H1 (cell line): ENCODE measurements at regions not wholly inside any gene's neighbourhood (a gene's known extent, or its start where the extent isn't known, plus 50 kb on each side); places are given as distances from the start of the nearest gene placed in this dataset.

Experiments used
- CTCF ChIA-PET: fragments of 300-600 bp; sonication (Branson Sonifier 250); formaldehyde crosslinking; loops from one replicate; lab custom pipeline; 2021; ENCODE audit not compliant: partially characterized antibody; lab: Charles Lee
- POLR2A ChIA-PET: fragments of 300-600 bp; sonication (Branson Sonifier 250); formaldehyde crosslinking; loops from one replicate; lab custom pipeline; 2021; ENCODE audit warnings: inconsistent platforms; ENCODE audit not compliant: partially characterized antibody; lab: Charles Lee
- DNase-seq, 2 experiments: peaks; one replicate each; pipeline versions ENCODE4 v3.0.0 to v3.0.0-alpha.2; 2010 to 2022; ENCODE audit warnings: low spot score in 2 of 2, low read depth in 1 of 2, mixed read lengths in 1 of 2
- FAIRE-seq: peaks from 2 replicates; lab custom pipeline; 2011; peaks lifted over from hg19 to GRCh38; lab: Jason Lieb, UNC
- H2AFZ ChIP-seq: 2 replicates; pipeline ENCODE4 v1.8.1; 2012; ENCODE audit warnings: low read length, inconsistent platforms
- H2AK5ac ChIP-seq: 2 replicates; pipeline ENCODE4 v1.6.1; 2013; ENCODE audit warnings: low read depth, low read length
- H2BK120ac ChIP-seq: replicated peaks from 2 replicates; pipeline ENCODE3; 2013; ENCODE audit warnings: low read depth, low read length, inconsistent platforms
- H2BK12ac ChIP-seq: 2 replicates; pipeline ENCODE4 v1.6.1; 2013; ENCODE audit warnings: low read depth, low read length
- H2BK15ac ChIP-seq: 2 replicates; pipeline ENCODE4 v1.6.1; 2013; ENCODE audit warnings: low read length
- H2BK20ac ChIP-seq: 2 replicates; pipeline ENCODE4 v1.6.1; 2013; ENCODE audit warnings: low read length
- H2BK5ac ChIP-seq: 2 replicates; pipeline ENCODE4 v1.6.1; 2013; ENCODE audit warnings: low read depth, low read length
- H3K14ac ChIP-seq: 2 replicates; pipeline ENCODE4 v1.6.1; 2013; ENCODE audit warnings: inconsistent platforms; ENCODE audit not compliant: insufficient read length
- H3K18ac ChIP-seq: 2 replicates; pipeline ENCODE4 v1.6.1; 2013; ENCODE audit warnings: low read length; ENCODE audit errors: extremely low read depth
- H3K23ac ChIP-seq: 2 replicates; pipeline ENCODE4 v1.6.1; 2013; ENCODE audit warnings: inconsistent platforms; ENCODE audit not compliant: insufficient read length
- H3K23me2 ChIP-seq: 2 replicates; pipeline ENCODE4 v1.6.1; 2013; ENCODE audit warnings: low read depth, low read length
- H3K27ac ChIP-seq: 2 replicates; pipeline ENCODE4 v1.6.1; 2011; ENCODE audit warnings: low read depth, low read length, inconsistent platforms
- H3K27me3 ChIP-seq, 4 experiments: replicated peaks in 1 of 4; 1 replicate in 1 of 4; 2 replicates in 3 of 4; pipeline versions ENCODE4 v1.6.1 to v1.8.1; 2011 to 2013; ENCODE audit warnings: low read length in 3 of 4, mild to moderate bottlenecking in 3 of 4, inconsistent platforms in 2 of 4, mixed read lengths in 2 of 4, moderate library complexity in 1 of 4; ENCODE audit not compliant: control insufficient read depth in 3 of 4, insufficient read depth in 3 of 4; ENCODE audit errors: extremely low read depth in 1 of 4
- H3K36me3 ChIP-seq, 4 experiments: 2 replicates each; pipeline versions ENCODE4 v1.6.1 to v1.8.1; 2011 to 2013; ENCODE audit warnings: mild to moderate bottlenecking in 4 of 4, low read length in 3 of 4, moderate library complexity in 2 of 4, control low read depth in 1 of 4, inconsistent platforms in 1 of 4; ENCODE audit not compliant: insufficient read depth in 4 of 4, control insufficient read depth in 2 of 4
- H3K4ac ChIP-seq: replicated peaks from 2 replicates; pipeline ENCODE3; 2013; ENCODE audit warnings: low read length, low read depth, mixed read lengths, inconsistent platforms; ENCODE audit not compliant: insufficient read length
- H3K4me1 ChIP-seq, 4 experiments: replicated peaks in 1 of 4; 1 replicate in 1 of 4; 2 replicates in 3 of 4; pipeline versions ENCODE4 v1.6.1 to v1.8.1; 2011 to 2013; ENCODE audit warnings: low read length in 3 of 4, inconsistent platforms in 2 of 4, mixed read lengths in 1 of 4; ENCODE audit not compliant: insufficient read depth in 4 of 4, control insufficient read depth in 3 of 4
- H3K4me2 ChIP-seq, 2 experiments: 2 replicates each; pipeline versions ENCODE4 v1.6.1 to v1.8.1; 2011 to 2013; ENCODE audit warnings: low read depth in 2 of 2, low read length in 2 of 2, control low read depth in 1 of 2, inconsistent platforms in 1 of 2, mild to moderate bottlenecking in 1 of 2; ENCODE audit not compliant: insufficient read depth in 1 of 2
- H3K4me3 ChIP-seq, 4 experiments: fragments of 200-600, 300-600 bp in 1 of 4; sonication (generic), shearing (Covaris generic), sonication (Bioruptor Twin) in 1 of 4; 2 replicates each; pipeline versions ENCODE4 v1.5.1 to v1.8.1; 2011 to 2016; ENCODE audit warnings: low read length in 4 of 4, low read depth in 3 of 4, control low read depth in 2 of 4, inconsistent platforms in 2 of 4, mild to moderate bottlenecking in 2 of 4, mixed read lengths in 1 of 4, moderate library complexity in 1 of 4; ENCODE audit not compliant: insufficient read depth in 2 of 4; ENCODE audit errors: extremely low read depth in 1 of 4
- H3K56ac ChIP-seq: replicated peaks from 2 replicates; pipeline ENCODE3; 2013; ENCODE audit warnings: low read depth, mild to moderate bottlenecking, mixed read lengths, low read length, inconsistent platforms; ENCODE audit not compliant: insufficient read length
- H3K79me1 ChIP-seq: 2 replicates; pipeline ENCODE4 v1.6.1; 2013; ENCODE audit warnings: low read depth, low read length, control low read depth
- H3K79me2 ChIP-seq, 2 experiments: 2 replicates each; pipeline versions ENCODE4 v1.6.1 to v1.8.1; 2012 to 2013; ENCODE audit warnings: low read length in 2 of 2, mild to moderate bottlenecking in 2 of 2, inconsistent platforms in 1 of 2; ENCODE audit not compliant: insufficient read depth in 2 of 2, control insufficient read depth in 1 of 2
- H3K9ac ChIP-seq, 4 experiments: replicated peaks in 1 of 4; 1 replicate in 1 of 4; 2 replicates in 3 of 4; pipeline versions ENCODE4 v1.6.1 to v1.8.1; 2011 to 2013; ENCODE audit warnings: low read depth in 3 of 4, low read length in 3 of 4, control low read depth in 2 of 4, mild to moderate bottlenecking in 2 of 4, moderate library complexity in 2 of 4, inconsistent platforms in 1 of 4; ENCODE audit errors: extremely low read depth in 1 of 4
- H3K9me3 ChIP-seq, 2 experiments: 2 replicates each; pipeline versions ENCODE4 v1.6.1 to v1.8.1; 2012 to 2013; ENCODE audit warnings: mild to moderate bottlenecking in 2 of 2, moderate library complexity in 2 of 2, control low read depth in 1 of 2, inconsistent platforms in 1 of 2, low read depth in 1 of 2, low read length in 1 of 2, mixed read lengths in 1 of 2; ENCODE audit not compliant: insufficient read depth in 2 of 2
- H4K20me1 ChIP-seq, 2 experiments: replicated peaks in 1 of 2; 2 replicates each; pipeline versions ENCODE3 to v1.8.1; 2011 to 2013; ENCODE audit warnings: inconsistent platforms in 2 of 2, low read length in 2 of 2, mild to moderate bottlenecking in 1 of 2; ENCODE audit not compliant: insufficient read depth in 2 of 2, control insufficient read depth in 1 of 2
- H4K5ac ChIP-seq: 2 replicates; pipeline ENCODE4 v1.6.1; 2013; ENCODE audit warnings: low read length, low read depth, mixed read lengths, inconsistent platforms; ENCODE audit not compliant: insufficient read length
- H4K8ac ChIP-seq: 2 replicates; pipeline ENCODE4 v1.8.0; 2013; ENCODE audit warnings: mild to moderate bottlenecking, moderate library complexity, low read length, inconsistent platforms; ENCODE audit not compliant: insufficient read depth; ENCODE audit errors: extremely low read depth
- H4K91ac ChIP-seq: replicated peaks from 2 replicates; pipeline ENCODE3; 2013; ENCODE audit warnings: low read length, mixed read lengths, inconsistent platforms; ENCODE audit not compliant: insufficient read length
- ASH2L ChIP-seq: fragments of 200-600, 300-600 bp; sonication (generic); IDR thresholded peaks from one replicate; pipeline ENCODE4 v1.7.1; 2017; ENCODE audit warnings: low read length
- EGR1 ChIP-seq: IDR thresholded peaks from 2 replicates; pipeline ENCODE4 v1.6.1; 2011; ENCODE audit warnings: low read depth, low read length, borderline replicate concordance
- JUND ChIP-seq: IDR thresholded peaks from 2 replicates; pipeline ENCODE4 v1.6.1; 2011; ENCODE audit warnings: mild to moderate bottlenecking, improper control_type of control experiment, low read length
- NRF1 ChIP-seq: IDR thresholded peaks from 2 replicates; pipeline ENCODE4 v1.6.1; 2011; ENCODE audit warnings: mild to moderate bottlenecking, low read depth, low read length, improper control_type of control experiment
- PHF8 ChIP-seq: fragments of 200-600 bp; sonication (generic); conservative IDR thresholded peaks from 2 replicates; pipeline ENCODE4 v1.7.1; 2012; ENCODE audit warnings: low read depth, mild to moderate bottlenecking, inconsistent platforms, low read length, moderate library complexity
- RBBP5 ChIP-seq: IDR thresholded peaks from 2 replicates; pipeline ENCODE4 v1.7.1; 2012; ENCODE audit warnings: low read depth, mild to moderate bottlenecking, inconsistent platforms, low read length, moderate library complexity, borderline replicate concordance
- SIN3A ChIP-seq, 2 experiments: IDR thresholded peaks in 1 of 2; conservative IDR thresholded peaks in 1 of 2; 2 replicates each; pipeline ENCODE4 v1.6.1; 2011 to 2012; ENCODE audit warnings: low read length in 2 of 2, improper control_type of control experiment in 1 of 2, low read depth in 1 of 2, mild to moderate bottlenecking in 1 of 2
- WGBS, 2 experiments: shearing (Covaris generic) in 1 of 2; methylation state at CpG; one replicate each; pipeline versions ENCODE4 v1.1.6 to v1.1.7; 2013 to 2015; ENCODE audit warnings: low lambda C conversion rate in 2 of 2, mixed read lengths in 2 of 2, inconsistent platforms in 1 of 2, low coverage in 1 of 2, missing lambda C conversion rate in 1 of 2; ENCODE audit not compliant: insufficient replicate concordance in 2 of 2, insufficient coverage in 1 of 2, insufficient read length in 1 of 2; ENCODE audit errors: extremely low coverage in 1 of 2, missing lambda C conversion rate in 1 of 2; 5-methylcytosine and 5-hydroxymethylcytosine counted together
- TF ChIP-seq, protein P1 (sequence below): IDR thresholded peaks from 2 replicates; pipeline ENCODE4 v1.6.1; 2011; ENCODE audit warnings: low read length, improper control_type of control experiment
- TF ChIP-seq, protein P2 (sequence below): IDR thresholded peaks from 2 replicates; pipeline ENCODE4 v1.6.1; 2012; ENCODE audit warnings: low read length, inconsistent platforms

DNA sequence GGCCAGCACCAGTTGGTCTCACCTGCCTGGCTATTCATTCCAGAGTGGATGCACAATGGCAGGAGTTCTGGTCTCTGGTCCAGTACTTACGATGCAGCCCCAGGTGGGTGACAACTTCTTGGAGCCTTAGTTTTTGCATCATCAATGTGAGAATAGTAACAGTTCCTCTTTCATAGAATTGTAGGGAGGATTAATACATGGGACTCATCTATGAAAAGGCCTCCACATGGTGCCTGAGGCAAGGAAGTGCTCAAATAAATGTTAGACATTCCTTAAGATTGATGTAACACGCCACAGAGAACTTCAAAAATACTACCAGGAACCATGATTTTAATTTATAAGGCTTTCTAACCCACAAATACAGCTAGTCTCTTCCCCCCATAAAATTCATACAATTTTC lies 120.1 kb upstream of the CHST15 start:
- CTCF ChIA-PET, result interaction anchor here (1.2 to 1.8 kb wide), 4 partner anchors 9 to 219 kb away, joined by 3 to 4 read pairs (median 4); no protein-coding TSS in a partner anchor
- H3K4me1 ChIP-seq, result no peaks in the 10 kb centered on the region
- no peak overlapping the region for H4K5ac ChIP-seq
- H3K27ac ChIP-seq, result no peak overlapping the region
- H2AFZ ChIP-seq, result no peak overlapping the region
- no peaks in the 10 kb centered on the region for H3K79me1 ChIP-seq
- WGBS, 2 experiments, result 93% methylated on average over 2 of the region's 2 CpGs; no CpG with 5 or more reads in 1 of the 2 experiments
- H2BK12ac ChIP-seq, result no peak overlapping the region
- no peak overlapping the region for H3K56ac ChIP-seq
- no peak overlapping the region for H3K23ac ChIP-seq
- H3K18ac ChIP-seq, result no peak overlapping the region
- H3K9ac ChIP-seq, result no peak overlapping the region
- no peaks in the 10 kb centered on the region; a peak in 1 of 7 replicates for H3K27me3 ChIP-seq
- no peaks in the 10 kb centered on the region for H3K36me3 ChIP-seq
- no peak overlapping the region for H3K14ac ChIP-seq
- H3K9me3 ChIP-seq, result 0 out of 4 replicates have a peak, but pooled peaks cover 0 to 2% of the 10 kb centered on the region in 2 experiments
- no peak overlapping the region for H3K4me3 ChIP-seq
- no peak overlapping the region for H4K91ac ChIP-seq
- no peak overlapping the region for H2BK15ac ChIP-seq
- no peak overlapping the region for H3K4me2 ChIP-seq
- no peaks in the 10 kb centered on the region for H4K20me1 ChIP-seq
- no peak overlapping the region for H2BK5ac ChIP-seq
- H3K79me2 ChIP-seq, result no peaks in the 10 kb centered on the region
- H4K8ac ChIP-seq, result no peak overlapping the region
- no peak overlapping the region for H3K4ac ChIP-seq
- H2BK20ac ChIP-seq, result no peak overlapping the region
- POLR2A ChIA-PET, result no interaction called here
- H2BK120ac ChIP-seq, result no peak overlapping the region
- no peak for DNase-seq
- no peak for FAIRE-seq
- no peaks in the 10 kb centered on the region for H3K23me2 ChIP-seq
- no peak overlapping the region for H2AK5ac ChIP-seq
- TF ChIP-seq JUND (no peak), PHF8 (no peak), RBBP5 (no peak), ASH2L (no peak), EGR1 (no peak), NRF1 (no peak), SIN3A (conservative IDR thresholded peaks at IDR 0.05 in 1 of 2, IDR thresholded peaks at IDR 0.05 in 1 of 2; ENCODE audit: low read depth in 1 of 2, low read length in 2 of 2) (no peak)
- TF ChIP-seq, protein P1, sequence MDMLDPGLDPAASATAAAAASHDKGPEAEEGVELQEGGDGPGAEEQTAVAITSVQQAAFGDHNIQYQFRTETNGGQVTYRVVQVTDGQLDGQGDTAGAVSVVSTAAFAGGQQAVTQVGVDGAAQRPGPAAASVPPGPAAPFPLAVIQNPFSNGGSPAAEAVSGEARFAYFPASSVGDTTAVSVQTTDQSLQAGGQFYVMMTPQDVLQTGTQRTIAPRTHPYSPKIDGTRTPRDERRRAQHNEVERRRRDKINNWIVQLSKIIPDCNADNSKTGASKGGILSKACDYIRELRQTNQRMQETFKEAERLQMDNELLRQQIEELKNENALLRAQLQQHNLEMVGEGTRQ, result no peak
- TF ChIP-seq, protein P2, sequence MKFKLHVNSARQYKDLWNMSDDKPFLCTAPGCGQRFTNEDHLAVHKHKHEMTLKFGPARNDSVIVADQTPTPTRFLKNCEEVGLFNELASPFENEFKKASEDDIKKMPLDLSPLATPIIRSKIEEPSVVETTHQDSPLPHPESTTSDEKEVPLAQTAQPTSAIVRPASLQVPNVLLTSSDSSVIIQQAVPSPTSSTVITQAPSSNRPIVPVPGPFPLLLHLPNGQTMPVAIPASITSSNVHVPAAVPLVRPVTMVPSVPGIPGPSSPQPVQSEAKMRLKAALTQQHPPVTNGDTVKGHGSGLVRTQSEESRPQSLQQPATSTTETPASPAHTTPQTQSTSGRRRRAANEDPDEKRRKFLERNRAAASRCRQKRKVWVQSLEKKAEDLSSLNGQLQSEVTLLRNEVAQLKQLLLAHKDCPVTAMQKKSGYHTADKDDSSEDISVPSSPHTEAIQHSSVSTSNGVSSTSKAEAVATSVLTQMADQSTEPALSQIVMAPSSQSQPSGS, result no peak
